ENCODE measurements at regions not wholly inside any gene's neighbourhood (a gene's known extent, or its start where the extent isn't known, plus 50 kb on each side); places are given as distances from the start of the nearest gene placed in this dataset.

GRCh38 chr7:145224775-145225174 lies 388.9 kb upstream of the TPK1 start:
- Histone ChIP-seq H3K36me3 (no peaks in the 10 kb centered on the region), H3K9me3 (no peaks in the 10 kb centered on the region), H3K27me3 (no peaks in the 10 kb centered on the region), H3K4me3 (no peak overlapping the region), H3K27ac (no peak overlapping the region), H3K4me1 (no peaks in the 10 kb centered on the region)
- intact Hi-C loops (cut with DNase I): no loop called here
- TF ChIP-seq POLR2A (IDR thresholded peaks at IDR 0.05): no peak
- TF ChIP-seq, protein P1, sequence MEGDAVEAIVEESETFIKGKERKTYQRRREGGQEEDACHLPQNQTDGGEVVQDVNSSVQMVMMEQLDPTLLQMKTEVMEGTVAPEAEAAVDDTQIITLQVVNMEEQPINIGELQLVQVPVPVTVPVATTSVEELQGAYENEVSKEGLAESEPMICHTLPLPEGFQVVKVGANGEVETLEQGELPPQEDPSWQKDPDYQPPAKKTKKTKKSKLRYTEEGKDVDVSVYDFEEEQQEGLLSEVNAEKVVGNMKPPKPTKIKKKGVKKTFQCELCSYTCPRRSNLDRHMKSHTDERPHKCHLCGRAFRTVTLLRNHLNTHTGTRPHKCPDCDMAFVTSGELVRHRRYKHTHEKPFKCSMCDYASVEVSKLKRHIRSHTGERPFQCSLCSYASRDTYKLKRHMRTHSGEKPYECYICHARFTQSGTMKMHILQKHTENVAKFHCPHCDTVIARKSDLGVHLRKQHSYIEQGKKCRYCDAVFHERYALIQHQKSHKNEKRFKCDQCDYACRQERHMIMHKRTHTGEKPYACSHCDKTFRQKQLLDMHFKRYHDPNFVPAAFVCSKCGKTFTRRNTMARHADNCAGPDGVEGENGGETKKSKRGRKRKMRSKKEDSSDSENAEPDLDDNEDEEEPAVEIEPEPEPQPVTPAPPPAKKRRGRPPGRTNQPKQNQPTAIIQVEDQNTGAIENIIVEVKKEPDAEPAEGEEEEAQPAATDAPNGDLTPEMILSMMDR (IDR thresholded peaks at IDR 0.05): no peak
- no peak for ATAC-seq
- DNase-seq: no peak
- 19% methylated on average over 4 of the region's 4 CpGs for WGBS (ENCODE audit: insufficient coverage, low coverage, low lambda C conversion rate, missing lambda C conversion rate)

GRCh38 chr7:145219461-145219860 lies 383.6 kb upstream of the TPK1 start:
- ATAC-seq (no peak), DNase-seq (no peak)
- no peaks in the 10 kb centered on the region for H3K9me3 ChIP-seq
- no peak overlapping the region for H3K27ac ChIP-seq
- H3K4me1 ChIP-seq: no peaks in the 10 kb centered on the region
- intact Hi-C loops (cut with DNase I): no loop called here
- TF ChIP-seq POLR2A (IDR thresholded peaks at IDR 0.05): no peak
- TF ChIP-seq, protein P1 (IDR thresholded peaks at IDR 0.05): no peak
- no peaks in the 10 kb centered on the region for H3K36me3 ChIP-seq
- H3K27me3 ChIP-seq: no peaks in the 10 kb centered on the region
- H3K4me3 ChIP-seq: no peak overlapping the region
- 53% methylated on average over 4 of the region's 4 CpGs for WGBS (ENCODE audit: insufficient coverage, low coverage, low lambda C conversion rate, missing lambda C conversion rate)

- no peaks in the 10 kb centered on the region for H3K27me3 ChIP-seq
- H3K4me1 ChIP-seq: no peaks in the 10 kb centered on the region
- TF ChIP-seq, protein P1 (IDR thresholded peaks at IDR 0.05): no peak
- TF ChIP-seq POLR2A (IDR thresholded peaks at IDR 0.05): no peak
- DNase-seq (no peak), ATAC-seq (no peak)
- H3K4me3 ChIP-seq: no peak overlapping the region
- intact Hi-C loops (cut with DNase I): no loop called here
- no peak overlapping the region for H3K27ac ChIP-seq
- no peaks in the 10 kb centered on the region for H3K9me3 ChIP-seq
- 35% methylated on average over 4 of the region's 4 CpGs for WGBS (ENCODE audit: insufficient coverage, low coverage, low lambda C conversion rate, missing lambda C conversion rate)
- no peaks in the 10 kb centered on the region for H3K36me3 ChIP-seq
Observed at GRCh38 chr7:145216866-145217265, 381.0 kb upstream of the TPK1 start.

- no peak overlapping the region for H3K27ac ChIP-seq
- H3K36me3 ChIP-seq: no peaks in the 10 kb centered on the region
- H3K4me3 ChIP-seq: no peak overlapping the region
- no peak for TF ChIP-seq POLR2A (IDR thresholded peaks at IDR 0.05)
- TF ChIP-seq, protein P1 (IDR thresholded peaks at IDR 0.05): no peak
- no peaks in the 10 kb centered on the region for H3K27me3 ChIP-seq
- no peak for ATAC-seq
- WGBS (ENCODE audit: insufficient coverage, low coverage, low lambda C conversion rate, missing lambda C conversion rate): 40% methylated on average over 6 of the region's 6 CpGs
- no peaks in the 10 kb centered on the region for H3K4me1 ChIP-seq
- H3K9me3 ChIP-seq: no peaks in the 10 kb centered on the region
- intact Hi-C loops (cut with DNase I): no loop called here
- no peak for DNase-seq
Observed at GRCh38 chr7:145212050-145212449, 376.2 kb upstream of the TPK1 start.

GRCh38 chr7:145211211-145211610 lies 375.4 kb upstream of the TPK1 start:
- no peak overlapping the region for H3K4me3 ChIP-seq
- H3K9me3 ChIP-seq: no peaks in the 10 kb centered on the region
- no peak overlapping the region for H3K27ac ChIP-seq
- DNase-seq (no peak), ATAC-seq (no peak)
- no peaks in the 10 kb centered on the region for H3K4me1 ChIP-seq
- WGBS (ENCODE audit: insufficient coverage, low coverage, low lambda C conversion rate, missing lambda C conversion rate): 43% methylated on average over 2 of the region's 2 CpGs
- intact Hi-C loops (cut with DNase I): no loop called here
- TF ChIP-seq, protein P1 (IDR thresholded peaks at IDR 0.05): no peak
- H3K27me3 ChIP-seq: no peaks in the 10 kb centered on the region
- no peaks in the 10 kb centered on the region for H3K36me3 ChIP-seq

All from right lobe of liver (tissue), 6 donors.